NCI-H1092 treated with DMSO at 0.1 percent for 48 hours (cell line): ENCODE measurements at regions not wholly inside any gene's neighbourhood (a gene's known extent, or its start where the extent isn't known, plus 50 kb on each side); places are given as distances from the start of the nearest gene placed in this dataset.

Source experiments
- DNase-seq: peaks from one replicate; lab custom pipeline; 2025; lab: John Stamatoyannopoulos, UW

DNA sequence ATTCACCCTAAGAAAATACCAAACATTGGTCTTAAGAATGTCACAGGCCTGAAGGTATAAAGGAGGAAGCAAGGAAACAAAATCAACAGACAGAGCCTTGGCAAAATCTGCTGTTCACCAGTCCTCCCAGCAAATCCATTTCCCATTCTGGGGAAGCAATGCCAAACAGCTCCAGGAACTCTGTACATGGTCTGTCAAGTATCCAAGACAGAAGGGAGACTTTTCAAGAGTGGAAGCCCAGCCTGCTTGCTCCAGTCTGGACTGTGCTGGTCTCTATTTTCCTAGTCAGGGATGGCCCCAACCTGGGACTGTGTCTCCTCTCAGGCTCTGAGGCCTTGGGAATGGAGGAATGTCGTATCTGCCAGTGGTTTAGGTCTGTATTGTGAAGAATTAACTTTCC lies 251.5 kb downstream of the DAD1 start:
- no peak for DNase-seq

DNA sequence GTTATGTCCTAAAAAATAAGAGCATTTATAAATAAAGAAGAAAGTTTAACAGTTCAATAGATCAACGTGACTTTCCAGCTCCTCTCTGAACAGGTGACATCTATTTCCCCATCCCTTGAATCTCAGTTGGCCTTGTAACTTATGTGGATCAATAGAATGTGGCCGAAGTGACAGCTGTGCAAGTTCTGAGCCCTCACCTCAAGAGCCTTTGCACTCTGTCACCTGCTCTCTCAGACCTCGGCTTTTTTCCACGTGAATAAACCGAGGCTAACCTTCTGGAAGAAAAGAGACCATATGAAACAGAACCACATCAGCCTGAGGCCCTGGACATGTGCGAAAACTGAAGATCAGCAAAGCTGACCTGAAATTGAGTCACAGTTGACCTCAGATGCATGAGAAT lies 253.0 kb downstream of the DAD1 start:
- no peak for DNase-seq

DNA sequence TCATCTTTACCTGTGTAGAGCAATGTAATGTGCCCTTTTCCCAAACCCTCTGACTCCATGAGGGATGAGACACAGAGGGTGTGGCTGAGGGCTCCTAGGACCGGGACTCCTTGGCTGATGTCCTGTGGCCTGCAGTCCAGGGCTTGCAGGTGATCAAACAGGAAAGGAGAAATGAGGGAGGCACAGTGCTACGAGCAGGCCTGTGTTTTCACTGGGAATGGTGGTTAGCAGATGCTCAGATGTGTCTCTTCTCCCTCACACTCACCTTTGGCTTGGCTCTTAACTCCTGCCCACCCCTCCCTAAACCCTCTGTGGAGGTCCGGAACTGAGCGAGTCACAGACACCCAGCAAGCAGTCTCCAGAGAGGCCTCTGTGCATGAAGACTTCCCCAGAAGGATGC lies 254.4 kb downstream of the DAD1 start:
- no peak for DNase-seq

DNA sequence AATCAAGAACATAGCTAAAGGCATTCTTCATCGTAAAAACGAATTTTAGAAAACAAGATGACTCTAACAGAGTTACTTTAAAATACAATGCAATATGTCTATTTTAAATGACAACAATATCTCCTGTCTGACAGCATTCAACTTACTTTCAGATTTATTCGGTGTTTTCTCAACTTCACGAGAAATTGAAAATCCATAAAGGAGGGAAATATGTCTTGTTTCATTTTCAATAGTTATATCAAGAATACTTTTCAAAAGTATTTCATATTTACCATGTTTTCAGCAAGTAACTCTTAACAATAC lies 254.8 kb downstream of the DAD1 start:
- DNase-seq: no peak

DNA sequence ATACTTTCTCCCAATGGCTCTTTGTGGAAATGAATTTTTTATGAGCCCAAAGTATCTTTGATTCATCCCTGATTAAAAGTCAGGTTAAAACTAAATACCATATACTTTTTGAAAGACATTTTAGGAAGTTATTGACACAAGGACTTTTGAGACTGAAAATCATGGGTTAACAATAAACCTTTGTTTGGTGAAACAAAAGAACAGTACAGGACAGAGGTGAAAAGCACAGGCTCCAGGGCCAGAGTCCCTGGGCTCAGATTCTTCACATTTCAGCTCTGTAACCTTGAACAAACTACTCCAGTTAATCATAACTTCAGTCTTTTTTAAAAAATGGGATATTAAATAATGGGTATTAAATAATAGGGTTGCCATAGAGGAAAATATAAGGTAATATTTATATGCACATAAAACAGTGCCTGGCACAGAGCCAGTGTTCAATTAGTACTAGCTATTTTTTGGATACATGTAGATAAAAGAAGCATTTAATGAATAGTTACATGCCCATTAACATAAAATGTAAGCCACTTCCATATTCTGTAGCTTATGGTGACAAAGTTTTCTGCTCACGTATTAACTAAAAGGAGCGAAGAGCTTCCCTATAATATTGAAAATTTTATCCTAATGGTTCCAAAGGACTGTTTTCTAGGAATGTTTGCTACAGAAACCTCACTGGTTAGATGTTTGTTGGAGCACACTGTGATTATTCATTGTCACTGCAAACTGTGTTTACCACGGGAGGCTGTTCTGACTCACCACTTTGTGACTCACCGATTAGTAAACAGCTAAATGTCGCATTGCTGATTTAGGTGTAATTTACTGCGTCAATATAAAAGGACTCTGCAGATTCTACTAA lies 255.4 kb downstream of the DAD1 start:
- no peak for DNase-seq

DNA sequence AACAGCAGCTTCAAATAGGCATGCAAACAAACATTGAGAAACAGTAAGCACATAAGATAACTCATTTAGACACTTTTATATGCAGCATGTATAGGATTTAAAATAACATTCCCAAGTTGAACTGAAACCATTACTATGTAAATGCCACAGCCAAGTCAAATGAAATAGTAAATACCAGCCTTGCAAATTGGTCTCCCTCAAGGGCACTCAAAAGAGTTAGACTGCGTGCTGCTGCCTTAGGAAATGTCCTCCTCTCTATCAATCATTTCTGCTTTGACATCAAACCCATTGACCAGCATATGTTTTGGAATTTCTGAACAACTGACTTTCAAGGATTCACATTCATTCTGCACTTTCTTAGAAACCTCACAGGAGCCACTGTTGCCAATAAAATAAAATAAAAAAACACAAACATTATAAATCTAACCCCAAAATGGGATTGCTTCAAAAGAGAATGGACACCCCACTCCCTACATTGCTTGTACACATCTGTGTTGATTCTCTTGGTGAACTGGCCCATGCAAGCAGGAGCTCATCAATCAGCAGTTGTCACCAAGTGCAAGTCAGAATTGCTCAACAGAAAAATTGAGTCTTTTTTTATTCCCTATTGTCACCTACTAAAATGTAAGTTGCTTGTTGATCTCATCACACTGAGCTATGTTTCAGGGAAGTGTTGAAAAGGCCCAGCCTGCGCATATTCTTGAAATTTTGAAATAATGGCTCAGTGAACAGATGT lies 256.2 kb downstream of the DAD1 start:
- DNase-seq: no peak

DNA sequence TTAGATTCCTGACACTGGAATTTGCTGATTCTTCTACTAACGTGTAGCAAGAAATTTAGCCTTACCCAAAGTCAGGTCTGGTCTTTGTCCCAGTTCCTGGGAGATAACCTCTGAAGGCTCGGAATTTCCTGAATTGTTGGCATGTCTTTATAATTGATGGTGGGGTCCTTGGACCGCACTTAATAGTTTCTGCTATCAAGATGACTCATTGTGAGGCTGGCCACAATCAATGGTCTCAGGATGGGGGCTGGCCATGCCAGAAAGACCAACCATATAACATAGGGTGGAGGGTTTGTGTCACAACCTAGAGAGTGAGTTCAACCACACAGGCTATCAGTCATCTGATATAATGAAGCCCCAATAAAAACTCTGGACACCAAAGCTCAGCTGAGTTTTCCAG lies 259.7 kb downstream of the DAD1 start:
- DNase-seq: no peak

DNA sequence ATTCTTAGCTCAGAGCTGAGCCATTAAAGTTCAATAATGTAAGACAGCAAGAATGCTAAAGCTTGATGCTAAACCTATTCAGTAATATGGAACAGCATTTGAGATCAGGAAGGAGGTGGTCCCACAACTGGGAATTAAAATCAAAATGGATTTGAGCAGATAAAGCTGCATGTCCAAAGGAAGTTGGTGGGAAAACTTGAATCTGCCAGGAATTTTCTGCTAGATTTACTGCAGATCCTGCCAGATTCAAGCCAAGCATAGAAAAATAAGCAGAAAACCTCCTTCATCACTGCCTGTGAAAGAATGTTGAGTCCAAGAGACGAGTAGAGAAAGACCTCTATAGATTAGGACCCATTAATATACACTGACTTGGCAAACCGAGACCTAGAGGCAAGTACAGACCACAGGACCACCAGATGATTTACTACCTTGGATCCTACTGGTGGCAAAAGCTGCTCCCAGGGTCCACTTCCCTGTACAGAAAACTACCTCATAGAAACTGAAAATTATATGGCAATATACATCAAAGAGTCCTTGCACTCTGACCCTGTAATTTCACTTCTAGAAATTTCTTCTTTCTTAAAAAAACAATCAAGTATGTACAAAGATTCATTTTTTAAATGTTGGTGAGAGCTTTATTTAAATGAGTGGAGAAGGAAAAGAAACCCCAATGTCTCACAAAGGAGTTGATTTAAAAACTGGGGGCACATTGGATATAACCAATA lies 263.2 kb downstream of the DAD1 start:
- DNase-seq: no peak

DNA sequence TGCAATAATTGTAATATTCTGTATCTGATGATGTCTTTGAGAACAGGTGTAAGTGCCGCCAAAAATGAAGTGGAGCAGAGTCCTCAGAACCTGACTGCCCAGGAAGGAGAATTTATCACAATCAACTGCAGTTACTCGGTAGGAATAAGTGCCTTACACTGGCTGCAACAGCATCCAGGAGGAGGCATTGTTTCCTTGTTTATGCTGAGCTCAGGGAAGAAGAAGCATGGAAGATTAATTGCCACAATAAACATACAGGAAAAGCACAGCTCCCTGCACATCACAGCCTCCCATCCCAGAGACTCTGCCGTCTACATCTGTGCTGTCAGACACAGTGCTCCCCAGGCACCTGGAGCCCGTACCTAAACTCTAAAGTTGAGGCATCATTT lies 268.7 kb downstream of the DAD1 start:
- DNase-seq: no peak

DNA sequence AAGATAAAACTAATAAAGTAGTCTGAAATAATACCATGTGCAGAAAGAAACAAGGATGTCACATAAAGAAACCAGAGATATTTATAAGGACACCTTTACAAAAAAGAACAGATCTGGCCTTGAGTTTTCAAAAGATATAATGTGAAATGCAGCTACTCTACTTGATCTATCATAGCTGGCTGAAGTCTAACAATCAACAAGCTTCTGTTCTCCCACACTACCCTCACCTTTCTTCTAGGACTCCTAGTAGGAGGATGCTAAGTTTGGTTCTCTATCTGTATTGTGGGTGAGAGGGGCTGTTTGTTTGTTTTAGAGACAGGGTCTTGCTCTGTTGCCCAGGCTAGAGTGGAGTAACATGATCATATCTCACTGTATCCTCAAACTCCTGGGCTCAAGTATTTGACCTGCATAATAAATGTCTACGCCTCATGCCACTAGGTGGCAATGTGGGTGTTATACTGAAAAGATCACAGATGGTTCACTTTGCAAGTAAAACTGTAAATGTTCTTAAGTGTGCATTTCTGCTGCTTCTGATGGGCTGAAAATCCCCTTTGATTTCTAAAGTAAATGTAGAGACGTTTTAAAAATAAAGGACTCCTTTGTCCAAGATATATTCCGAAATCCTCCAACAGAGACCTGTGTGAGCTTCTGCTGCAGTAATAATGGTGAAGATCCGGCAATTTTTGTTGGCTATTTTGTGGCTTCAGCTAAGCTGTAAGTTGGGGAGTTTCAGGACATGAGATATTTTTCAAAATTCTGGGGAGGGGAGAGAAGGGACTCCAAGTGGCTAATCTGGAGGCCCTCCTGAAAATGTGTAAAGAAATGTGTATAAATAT lies 269.3 kb downstream of the DAD1 start:
- DNase-seq: peak; percentile 39

DNA sequence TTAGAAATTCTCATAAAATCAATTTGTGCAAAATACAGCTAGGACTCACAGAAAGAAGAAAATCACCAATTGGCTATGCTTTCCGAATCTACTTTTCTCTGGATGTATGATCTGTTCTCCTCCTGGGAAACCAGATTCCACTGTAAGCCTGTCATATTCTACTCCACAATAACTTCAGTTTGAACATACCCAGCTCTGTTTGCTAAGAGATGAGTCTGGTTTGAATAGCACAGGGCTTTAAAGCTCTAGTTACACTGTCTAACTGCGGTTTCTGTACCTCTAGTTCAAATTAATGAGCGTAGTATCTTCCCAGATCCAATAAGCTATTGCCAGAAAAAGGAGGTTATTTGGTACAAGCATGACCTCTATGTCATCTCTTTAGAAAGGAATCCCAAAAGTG lies 270.1 kb downstream of the DAD1 start:
- DNase-seq: no peak

DNA sequence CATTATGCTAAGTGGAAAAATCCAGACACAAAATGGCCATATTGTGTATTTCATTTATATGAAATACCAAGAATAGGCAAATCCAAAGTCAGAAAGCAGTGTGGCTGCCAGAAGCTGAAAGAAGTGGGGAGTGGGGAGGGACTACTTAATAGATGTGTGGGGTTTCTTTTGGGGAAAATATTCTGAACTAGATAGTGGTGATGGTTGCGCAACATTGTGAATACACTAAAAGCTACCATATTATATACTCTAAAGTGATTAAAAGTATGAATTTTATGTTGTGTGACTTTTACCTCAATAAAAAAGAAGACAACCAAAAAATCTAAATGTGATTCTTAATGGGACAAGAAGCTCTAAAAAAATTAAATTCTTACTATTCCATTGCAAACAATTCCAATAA lies 272.6 kb downstream of the DAD1 start:
- no peak for DNase-seq

DNA sequence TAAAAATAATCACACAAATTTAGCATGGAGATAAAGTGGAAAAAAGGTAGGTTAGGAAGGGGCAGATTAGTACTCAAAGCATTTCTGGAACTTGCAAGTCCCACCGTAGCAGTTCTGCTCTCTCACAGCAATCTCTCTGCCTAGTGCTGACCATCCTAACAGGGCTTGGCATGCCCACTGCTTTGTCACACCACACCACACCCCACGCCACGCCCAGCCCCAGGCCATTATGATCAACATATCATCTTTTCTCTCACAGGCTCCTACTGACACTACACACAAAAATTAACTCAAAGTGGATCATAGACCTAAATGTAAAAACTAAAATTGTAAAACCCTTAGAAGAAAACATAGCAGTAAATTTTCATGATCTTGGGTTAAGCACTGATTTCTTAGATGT lies 273.7 kb downstream of the DAD1 start:
- no peak for DNase-seq

DNA sequence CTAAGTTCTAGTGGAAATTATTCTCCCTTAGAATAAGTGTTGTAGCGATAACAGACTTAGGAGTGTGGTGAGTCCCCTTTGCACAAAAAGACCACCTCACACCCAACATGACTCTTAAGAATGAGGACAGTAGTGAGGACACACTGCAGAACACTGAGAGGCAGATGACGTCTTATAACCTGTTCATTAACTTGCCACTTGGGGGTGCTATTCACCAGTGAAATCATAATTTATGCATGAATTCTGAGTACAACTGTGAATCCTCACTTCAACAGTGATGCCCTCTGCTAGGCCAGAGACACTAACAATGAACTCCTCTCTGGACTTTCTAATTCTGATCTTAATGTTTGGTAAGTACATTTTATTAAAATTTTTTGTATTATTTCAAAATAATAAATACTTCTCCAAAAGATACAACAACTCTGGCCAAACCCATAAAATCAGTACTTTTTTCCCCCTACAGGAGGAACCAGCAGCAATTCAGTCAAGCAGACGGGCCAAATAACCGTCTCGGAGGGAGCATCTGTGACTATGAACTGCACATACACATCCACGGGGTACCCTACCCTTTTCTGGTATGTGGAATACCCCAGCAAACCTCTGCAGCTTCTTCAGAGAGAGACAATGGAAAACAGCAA lies 274.7 kb downstream of the DAD1 start:
- peak; percentile 30 for DNase-seq

DNA sequence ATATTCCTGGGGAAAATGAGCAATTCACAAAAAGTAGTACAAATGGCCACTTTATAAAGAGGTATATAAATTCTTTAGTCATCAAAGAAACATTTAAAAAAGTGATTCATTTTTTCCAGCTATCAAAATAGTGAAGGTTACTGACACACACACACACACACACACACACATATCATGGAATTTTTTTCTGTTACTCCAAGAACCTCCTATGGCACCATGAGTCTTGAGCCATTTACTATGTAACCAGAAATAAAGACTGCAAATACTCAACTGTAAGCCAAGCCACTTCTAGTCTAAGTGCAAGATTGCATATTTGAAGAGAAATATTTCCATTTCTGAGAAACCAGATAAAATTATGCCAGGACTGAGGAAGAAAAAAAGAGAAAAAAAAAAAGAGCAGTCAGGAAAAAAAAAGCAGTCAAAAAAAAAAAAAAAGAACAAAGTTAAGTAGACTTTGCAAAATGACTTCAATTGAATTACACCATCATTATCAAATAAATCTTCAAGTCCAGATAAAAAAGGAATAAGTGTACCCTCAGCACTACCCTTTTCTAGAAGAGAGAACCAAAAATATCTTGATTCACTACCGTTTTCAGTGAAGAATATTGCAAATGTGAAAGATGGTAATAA lies 275.7 kb downstream of the DAD1 start:
- DNase-seq: no peak

DNA sequence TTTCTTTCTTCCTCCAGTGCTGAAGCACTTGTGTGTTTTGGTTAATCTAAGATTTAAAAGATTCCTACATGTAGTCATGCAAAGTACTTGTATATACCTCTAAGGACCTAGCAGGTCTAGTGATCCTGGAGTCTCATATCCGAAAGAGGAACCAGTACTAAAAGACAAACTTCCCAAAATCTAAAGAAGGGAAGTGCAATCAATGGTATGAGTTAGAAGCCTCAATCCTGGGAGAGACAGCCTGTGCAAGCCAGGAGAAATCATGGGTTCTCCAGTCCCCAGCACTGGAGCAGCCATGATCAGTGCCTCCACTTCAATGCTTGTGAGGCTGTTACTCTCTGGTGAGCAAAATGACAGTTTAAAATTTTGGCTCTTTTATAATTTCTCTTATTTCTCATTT lies 277.4 kb downstream of the DAD1 start:
- no peak for DNase-seq

DNA sequence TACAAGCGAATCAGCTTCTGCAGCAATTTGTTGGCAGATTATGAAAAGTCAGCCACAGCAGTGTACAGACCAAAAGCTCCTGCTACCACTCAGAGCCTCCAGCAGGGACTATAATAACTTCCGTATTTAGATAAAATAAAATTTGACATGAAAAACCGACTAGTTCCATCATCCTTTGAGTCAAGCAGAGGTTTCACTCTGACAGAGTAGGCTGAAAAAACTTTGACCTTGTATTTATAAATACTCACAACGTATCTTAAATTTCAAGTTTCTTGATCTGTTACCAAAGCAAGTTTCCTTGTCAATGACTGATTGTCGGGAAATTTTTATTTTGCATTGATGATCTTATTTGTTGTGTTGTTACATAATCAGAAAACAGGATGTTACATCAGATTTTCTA lies 283.4 kb downstream of the DAD1 start:
- no peak for DNase-seq

DNA sequence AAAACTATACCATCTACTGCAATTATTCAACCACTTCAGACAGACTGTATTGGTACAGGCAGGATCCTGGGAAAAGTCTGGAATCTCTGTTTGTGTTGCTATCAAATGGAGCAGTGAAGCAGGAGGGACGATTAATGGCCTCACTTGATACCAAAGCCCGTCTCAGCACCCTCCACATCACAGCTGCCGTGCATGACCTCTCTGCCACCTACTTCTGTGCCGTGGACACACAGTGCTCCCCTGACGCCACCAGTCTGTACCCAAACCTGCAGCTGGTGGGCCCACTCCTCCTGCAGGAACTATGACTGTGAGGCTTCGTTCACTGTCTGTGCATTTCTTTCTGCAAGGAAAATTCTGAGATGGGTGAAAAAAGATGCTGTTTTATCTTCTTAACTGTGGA lies 284.7 kb downstream of the DAD1 start:
- no peak for DNase-seq

DNA sequence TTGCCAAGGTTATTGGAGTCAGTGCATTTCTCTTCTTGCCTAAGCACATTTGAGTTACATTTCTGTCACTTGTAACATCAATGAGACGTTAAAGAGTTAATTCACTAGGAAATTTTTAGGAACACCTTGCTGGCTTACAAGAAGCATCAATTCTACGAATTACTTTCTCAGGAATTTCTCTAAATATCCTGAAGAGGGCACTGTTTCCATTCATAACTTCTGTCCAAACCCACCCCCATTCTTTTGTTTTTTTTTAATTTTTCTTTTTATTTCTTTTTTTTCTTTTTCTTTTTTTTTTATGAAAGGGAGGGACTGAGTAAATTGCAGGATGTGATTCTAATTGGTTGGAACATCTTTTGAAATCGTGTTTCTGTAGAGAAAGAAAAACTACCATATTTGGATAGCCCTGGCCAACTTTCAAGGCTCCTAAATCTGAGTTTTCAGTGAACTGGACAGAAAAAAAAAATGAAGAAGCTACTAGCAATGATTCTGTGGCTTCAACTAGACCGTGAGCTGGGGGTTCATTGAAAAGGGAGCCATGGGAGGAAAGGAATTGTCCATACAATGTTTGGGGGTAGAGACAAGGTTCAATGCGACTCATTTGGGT lies 285.3 kb downstream of the DAD1 start:
- DNase-seq: no peak

DNA sequence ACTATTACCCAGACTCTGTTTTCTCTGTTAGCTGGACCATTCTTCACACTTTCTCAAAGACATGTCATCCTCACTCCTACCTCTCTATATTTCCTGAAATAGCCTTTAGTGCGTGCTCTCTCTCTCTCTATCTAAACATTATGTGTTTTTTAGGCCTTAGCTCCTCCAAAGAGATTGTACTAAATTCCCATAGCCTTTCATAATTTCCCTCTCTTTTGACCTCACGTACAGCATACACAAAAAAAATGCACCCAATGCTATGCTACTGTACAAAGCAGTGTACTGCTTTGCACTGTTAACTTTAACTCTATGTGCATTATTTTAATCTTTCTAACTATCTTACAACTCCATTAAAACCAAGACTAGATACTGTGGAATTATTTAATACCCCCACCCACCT lies 288.4 kb downstream of the DAD1 start:
- DNase-seq: no peak

DNA sequence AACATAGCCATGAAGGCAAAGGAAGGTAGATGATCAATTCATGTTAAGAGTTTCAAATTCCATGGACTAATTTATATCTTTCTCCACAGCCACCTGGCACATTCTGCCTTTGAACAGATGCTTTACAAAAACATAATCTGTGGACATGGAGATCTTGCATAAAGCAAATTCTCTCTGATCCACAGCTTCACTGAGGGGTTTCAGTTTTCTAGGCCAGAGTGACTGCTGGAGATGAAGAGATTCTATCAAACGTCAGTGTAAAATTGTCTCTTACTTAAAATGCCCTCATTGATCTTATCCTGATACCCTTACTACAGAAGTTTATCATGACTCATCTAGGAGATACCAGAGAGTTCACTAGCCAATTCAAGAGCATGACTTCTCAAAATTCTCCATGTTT lies 291.6 kb downstream of the DAD1 start:
- DNase-seq: no peak
